SK-N-SH (cell line): ENCODE measurements at regions not wholly inside any gene's neighbourhood (a gene's known extent, or its start where the extent isn't known, plus 50 kb on each side); places are given as distances from the start of the nearest gene placed in this dataset.

ENCODE experiments used
- CTCF ChIA-PET: fragments of 300-600, 350-600 bp; formaldehyde crosslinking; extraction: SDS; loops from one replicate; lab custom pipeline; 2021; lab: Yijun Ruan, JAX
- POLR2A ChIA-PET: fragments of 350-600 bp; sonication (Branson Sonifier 250); formaldehyde crosslinking; extraction: SDS; loops from one replicate; lab custom pipeline; 2020; ENCODE audit warnings: antibody characterized with exemption, inconsistent platforms; lab: Yijun Ruan, JAX
- DNase-seq: peaks from one replicate; pipeline ENCODE4 v3.0.0; 2012
- H2AFZ ChIP-seq: fragments of 200-600 bp; sonication (generic); 2 replicates; pipeline ENCODE4 v1.8.1; 2016; ENCODE audit warnings: antibody characterized with exemption, mild to moderate bottlenecking, low read depth
- H3F3A ChIP-seq: fragments of 200-600 bp; sonication (generic); replicated peaks from 2 replicates; pipeline ENCODE3; 2016; ENCODE audit warnings: antibody characterized with exemption, mild to moderate bottlenecking; ENCODE audit not compliant: insufficient read depth
- H3K27ac ChIP-seq, 2 experiments: fragments of 200-500 bp in 1 of 2; fragments of 200-600 bp in 1 of 2; sonication (Bioruptor generic) in 1 of 2; sonication (generic), shearing (Covaris generic) in 1 of 2; 2 replicates each; pipeline versions ENCODE4 v1.5.1 to v1.6.1; 2014 to 2016; ENCODE audit warnings: low read depth in 2 of 2, inconsistent platforms in 1 of 2, low read length in 1 of 2, mild to moderate bottlenecking in 1 of 2, mixed read lengths in 1 of 2
- H3K27me3 ChIP-seq: fragments of 200-600 bp; sonication (generic), shearing (Covaris generic); 2 replicates; pipeline ENCODE4 v1.6.1; 2016; ENCODE audit warnings: mixed run types; ENCODE audit not compliant: insufficient read depth
- H3K36me3 ChIP-seq, 2 experiments: fragments of 200-500 bp in 1 of 2; fragments of 200-600 bp in 1 of 2; sonication (Bioruptor generic) in 1 of 2; sonication (generic) in 1 of 2; replicated peaks in 1 of 2; 2 replicates each; pipeline versions ENCODE3 to v1.5.1; 2014 to 2016; ENCODE audit warnings: low read length in 1 of 2, mild to moderate bottlenecking in 1 of 2; ENCODE audit not compliant: insufficient read depth in 2 of 2, control insufficient read depth in 1 of 2
- H3K4me1 ChIP-seq, 2 experiments: fragments of 200-500 bp in 1 of 2; fragments of 200-600 bp in 1 of 2; sonication (Bioruptor generic) in 1 of 2; sonication (generic), shearing (Covaris generic) in 1 of 2; 2 replicates each; pipeline versions ENCODE4 v1.5.1 to v1.6.1; 2014 to 2016; ENCODE audit warnings: low read depth in 1 of 2, low read length in 1 of 2, mixed run types in 1 of 2; ENCODE audit not compliant: insufficient read depth in 2 of 2, control insufficient read depth in 1 of 2
- H3K4me2 ChIP-seq: fragments of 200-600 bp; sonication (generic), shearing (Covaris generic); 2 replicates; pipeline ENCODE4 v1.6.1; 2017; ENCODE audit warnings: mixed run types
- H3K4me3 ChIP-seq, 2 experiments: fragments of 200-500 bp in 1 of 2; fragments of 200-600 bp in 1 of 2; sonication (Bioruptor generic) in 1 of 2; sonication (generic), shearing (Covaris generic) in 1 of 2; 2 replicates each; pipeline versions ENCODE4 v1.5.1 to v1.8.1; 2014 to 2016; ENCODE audit warnings: low read depth in 2 of 2, inconsistent platforms in 1 of 2, low read length in 1 of 2, mild to moderate bottlenecking in 1 of 2, mixed read lengths in 1 of 2, moderate library complexity in 1 of 2
- H3K79me2 ChIP-seq: fragments of 200-600 bp; sonication (generic); 2 replicates; pipeline ENCODE4 v1.8.1; 2017; ENCODE audit warnings: mild to moderate bottlenecking; ENCODE audit not compliant: insufficient read depth
- H3K9ac ChIP-seq: fragments of 200-600 bp; sonication (generic); 2 replicates; pipeline ENCODE4 v1.6.1; 2017; ENCODE audit warnings: mixed run types
- H3K9me2 ChIP-seq: fragments of 200-600 bp; sonication (generic); 2 replicates; pipeline ENCODE4 v1.6.1; 2017; ENCODE audit warnings: mixed run types
- H3K9me3 ChIP-seq: fragments of 200-600 bp; sonication (generic); 2 replicates; pipeline ENCODE4 v1.6.1; 2017; ENCODE audit warnings: mixed run types, mild to moderate bottlenecking, moderate library complexity
- H4K20me1 ChIP-seq: fragments of 200-600 bp; sonication (generic); 2 replicates; pipeline ENCODE4 v1.6.1; 2017; ENCODE audit warnings: mild to moderate bottlenecking, mixed run types; ENCODE audit not compliant: insufficient read depth
- CHD2 ChIP-seq: fragments of 150-350 bp; IDR thresholded peaks from 2 replicates; pipeline ENCODE4 v1.6.1; 2018; ENCODE audit warnings: low read length; ENCODE audit not compliant: partially characterized antibody
- CTCF ChIP-seq: fragments of 200-600 bp; sonication (generic); IDR thresholded peaks from 2 replicates; pipeline ENCODE4 v1.6.1; 2017; ENCODE audit warnings: antibody characterized with exemption, mild to moderate bottlenecking, moderate library complexity
- FOSL2 ChIP-seq: IDR thresholded peaks from 2 replicates; pipeline ENCODE4 v1.4.0; 2012; ENCODE audit warnings: low read depth, mild to moderate bottlenecking, moderate library complexity, borderline replicate concordance
- FOXJ3 ChIP-seq: sonication (generic); formaldehyde crosslinking; IDR thresholded peaks from 2 replicates; pipeline ENCODE4 v1.5.1; 2020; ENCODE audit warnings: mild to moderate bottlenecking, missing genetic modification reagents
- GABPA ChIP-seq: IDR thresholded peaks from 2 replicates; pipeline ENCODE4 v1.4.0; 2012; ENCODE audit warnings: low read depth, mild to moderate bottlenecking
- JUND ChIP-seq: IDR thresholded peaks from 2 replicates; pipeline ENCODE4 v1.4.0; 2012
- MEF2A ChIP-seq: IDR thresholded peaks from 2 replicates; pipeline ENCODE4 v1.4.0; 2012; ENCODE audit warnings: low read depth, borderline replicate concordance
- NRF1 ChIP-seq: IDR thresholded peaks from 2 replicates; pipeline ENCODE4 v1.6.1; 2012; ENCODE audit warnings: low read depth, mild to moderate bottlenecking, low read length
- RAD21 ChIP-seq: IDR thresholded peaks from 2 replicates; pipeline ENCODE4 v1.6.1; 2012; ENCODE audit warnings: mild to moderate bottlenecking, low read length
- RCOR1 ChIP-seq: fragments of 150-350 bp; IDR thresholded peaks from 2 replicates; pipeline ENCODE4 v1.6.1; 2017; ENCODE audit warnings: antibody characterized with exemption, low read length
- RFX5 ChIP-seq: IDR thresholded peaks from 2 replicates; pipeline ENCODE4 v1.6.1; 2012; ENCODE audit warnings: mild to moderate bottlenecking, improper control_type of control experiment, low read length
- RXRA ChIP-seq: IDR thresholded peaks from 2 replicates; pipeline ENCODE4 v1.4.0; 2012; ENCODE audit warnings: low read depth, mild to moderate bottlenecking, borderline replicate concordance
- SIN3A ChIP-seq: IDR thresholded peaks from 2 replicates; pipeline ENCODE4 v1.6.1; 2012; ENCODE audit warnings: low read depth, mild to moderate bottlenecking, low read length, moderate library complexity, borderline replicate concordance
- SMC3 ChIP-seq: IDR thresholded peaks from 2 replicates; pipeline ENCODE4 v1.6.1; 2012; ENCODE audit warnings: low read depth, low read length, improper control_type of control experiment
- TAF1 ChIP-seq: IDR thresholded peaks from 2 replicates; pipeline ENCODE4 v1.6.1; 2012; ENCODE audit warnings: low read depth, mild to moderate bottlenecking, low read length, moderate library complexity, borderline replicate concordance
- USF1 ChIP-seq: IDR thresholded peaks from 2 replicates; pipeline ENCODE4 v1.4.0; 2012; ENCODE audit warnings: low read depth, borderline replicate concordance
- YY1 ChIP-seq: IDR thresholded peaks from 2 replicates; pipeline ENCODE4 v1.4.0; 2012; ENCODE audit warnings: low read depth, mild to moderate bottlenecking
- ZBTB33 ChIP-seq: IDR thresholded peaks from 2 replicates; pipeline ENCODE4 v1.4.0; 2012; ENCODE audit warnings: low read depth, borderline replicate concordance
- WGBS: methylation state at CpG from one replicate; pipeline ENCODE4 v1.1.6; 2017; ENCODE audit warnings: low lambda C conversion rate; 5-methylcytosine and 5-hydroxymethylcytosine counted together
- TF ChIP-seq, protein P1 (sequence below): IDR thresholded peaks from 2 replicates; pipeline ENCODE4; 2012
- TF ChIP-seq, protein P2 (sequence below): fragments of 150-350 bp; IDR thresholded peaks from 2 replicates; pipeline ENCODE4 v1.6.1; 2017; ENCODE audit warnings: antibody characterized with exemption, low read length, low read depth, borderline replicate concordance

- Histone ChIP-seq H3K4me2 (no peak overlapping the region), H3F3A (no peaks in the 10 kb centered on the region), H2AFZ (no peak overlapping the region), H3K27me3 (no peaks in the 10 kb centered on the region), H3K36me3 (no peaks in the 10 kb centered on the region), H3K4me3 (no peak overlapping the region), H3K4me1 (peaks cover 0 to 8% of the 10 kb centered on the region in 2 experiments; a peak in 1 of 4 replicates), H3K79me2 (no peaks in the 10 kb centered on the region; the same call in 1 of the 2 replicates), H4K20me1 (no peaks in the 10 kb centered on the region), H3K9me2 (no peaks in the 10 kb centered on the region), H3K9me3 (peaks cover 6% of the 10 kb centered on the region), H3K9ac (no peak overlapping the region), H3K27ac (no peak overlapping the region)
- TF ChIP-seq NRF1 (no peak), SIN3A (no peak), RAD21 (no peak), SMC3 (no peak), FOSL2 (no peak), CHD2 (no peak), RFX5 (no peak), JUND (no peak), RCOR1 (no peak), ZBTB33 (no peak)
- TF ChIP-seq, protein P1, sequence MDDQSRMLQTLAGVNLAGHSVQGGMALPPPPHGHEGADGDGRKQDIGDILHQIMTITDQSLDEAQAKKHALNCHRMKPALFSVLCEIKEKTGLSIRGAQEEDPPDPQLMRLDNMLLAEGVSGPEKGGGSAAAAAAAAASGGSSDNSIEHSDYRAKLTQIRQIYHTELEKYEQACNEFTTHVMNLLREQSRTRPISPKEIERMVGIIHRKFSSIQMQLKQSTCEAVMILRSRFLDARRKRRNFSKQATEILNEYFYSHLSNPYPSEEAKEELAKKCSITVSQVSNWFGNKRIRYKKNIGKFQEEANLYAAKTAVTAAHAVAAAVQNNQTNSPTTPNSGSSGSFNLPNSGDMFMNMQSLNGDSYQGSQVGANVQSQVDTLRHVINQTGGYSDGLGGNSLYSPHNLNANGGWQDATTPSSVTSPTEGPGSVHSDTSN: no peak
- TF ChIP-seq, protein P2, sequence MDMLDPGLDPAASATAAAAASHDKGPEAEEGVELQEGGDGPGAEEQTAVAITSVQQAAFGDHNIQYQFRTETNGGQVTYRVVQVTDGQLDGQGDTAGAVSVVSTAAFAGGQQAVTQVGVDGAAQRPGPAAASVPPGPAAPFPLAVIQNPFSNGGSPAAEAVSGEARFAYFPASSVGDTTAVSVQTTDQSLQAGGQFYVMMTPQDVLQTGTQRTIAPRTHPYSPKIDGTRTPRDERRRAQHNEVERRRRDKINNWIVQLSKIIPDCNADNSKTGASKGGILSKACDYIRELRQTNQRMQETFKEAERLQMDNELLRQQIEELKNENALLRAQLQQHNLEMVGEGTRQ: no peak
- 50% methylated on average over 1 of the region's 1 CpG for WGBS
- ChIA-PET CTCF (interaction anchor here (0.6 to 2.9 kb wide), 3 partner anchors 59 to 139 kb away, joined by 3 to 12 read pairs (median 3); no protein-coding TSS in a partner anchor), POLR2A (no interaction called here)
- DNase-seq: no peak
Measured at GRCh38 chr6:24994812-24995211, 59.1 kb upstream of the RIPOR2 start.

DNA sequence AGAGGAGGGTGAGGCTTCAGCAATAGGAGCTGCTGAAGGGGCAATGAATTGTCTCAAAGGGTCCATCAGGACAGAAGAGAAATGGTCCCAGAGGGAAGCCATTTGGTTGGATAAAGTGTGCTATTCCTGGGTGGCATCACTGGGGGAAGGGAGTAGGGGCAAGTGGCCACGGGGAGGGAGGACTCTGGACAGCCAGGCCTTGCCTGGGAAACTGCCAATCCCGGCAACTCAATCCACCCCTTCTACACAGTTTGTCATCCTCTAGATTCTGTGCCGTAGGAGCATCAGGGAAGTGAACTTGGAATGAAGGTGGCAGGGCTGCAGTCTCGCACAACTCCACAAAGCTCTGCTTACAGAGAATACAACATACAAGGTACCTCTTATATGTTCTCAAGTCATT is 59.5 kb upstream of the RIPOR2 start:
- Histone ChIP-seq H3K27me3 (no peaks in the 10 kb centered on the region), H3K79me2 (no peaks in the 10 kb centered on the region; the same call in 1 of the 2 replicates), H3K4me1 (peaks cover 0 to 6% of the 10 kb centered on the region in 2 experiments; a peak in 1 of 4 replicates), H3K9me3 (peaks cover 6% of the 10 kb centered on the region), H3F3A (no peaks in the 10 kb centered on the region), H3K9me2 (no peaks in the 10 kb centered on the region), H3K4me3 (no peak overlapping the region), H3K4me2 (no peak overlapping the region), H3K9ac (no peak overlapping the region), H2AFZ (no peak overlapping the region), H3K36me3 (no peaks in the 10 kb centered on the region), H4K20me1 (no peaks in the 10 kb centered on the region), H3K27ac (no peak overlapping the region)
- 81% methylated on average over 4 of the region's 4 CpGs for WGBS
- ChIA-PET POLR2A (no interaction called here), CTCF (interaction anchor here (0.8 to 2.9 kb wide), 2 partner anchors 59 to 140 kb away, joined by 3 to 12 read pairs; no protein-coding TSS in a partner anchor)
- DNase-seq: no peak
- no peak for TF ChIP-seq CHD2
- no peak for TF ChIP-seq FOXJ3
- no peak for TF ChIP-seq JUND
- no peak for TF ChIP-seq MEF2A
- no peak for TF ChIP-seq FOSL2
- TF ChIP-seq SIN3A: no peak
- TF ChIP-seq TAF1: no peak
- TF ChIP-seq, protein P1: no peak
- TF ChIP-seq CTCF: no peak
- TF ChIP-seq GABPA: no peak
- no peak for TF ChIP-seq RAD21
- TF ChIP-seq YY1: no peak
- TF ChIP-seq USF1: no peak
- no peak for TF ChIP-seq RXRA
